RWPE2 (cell line): ENCODE measurements at regions not wholly inside any gene's neighbourhood (a gene's known extent, or its start where the extent isn't known, plus 50 kb on each side); places are given as distances from the start of the nearest gene placed in this dataset.
"Not testable (repeated sequence)": the region's sequence is repeated elsewhere in the genome, so short reads cannot be mapped to it uniquely, and the experiment has no call there.

Experiments used
- ATAC-seq: fragments of 200-7000 bp; cut with Tn5 transposase; 3 replicates; pipeline ENCODE4 v1.9.1; 2021; ENCODE audit warnings: low read depth
- DNase-seq: peaks from one replicate; pipeline ENCODE4 v3.0.0-alpha.2; 2020; ENCODE audit warnings: low spot score
- H3K27ac ChIP-seq: fragments of 450-650 bp; 2 replicates; pipeline ENCODE4 v1.5.1; 2017; ENCODE audit warnings: mild to moderate bottlenecking; ENCODE audit not compliant: poor library complexity, severe bottlenecking
- H3K27me3 ChIP-seq: fragments of 250-450 bp; sonication (Bioruptor Pico); 2 replicates; pipeline ENCODE4 v1.5.1; 2021; ENCODE audit warnings: mild to moderate bottlenecking, moderate library complexity; ENCODE audit not compliant: insufficient read depth, poor library complexity, severe bottlenecking
- H3K36me3 ChIP-seq: fragments of 250-450 bp; sonication (Bioruptor Pico); 2 replicates; pipeline ENCODE4 v1.5.1; 2020; ENCODE audit warnings: low read depth, mild to moderate bottlenecking, moderate library complexity
- H3K4me1 ChIP-seq: fragments of 250-450 bp; sonication (Bioruptor Pico); 2 replicates; pipeline ENCODE4 v1.5.1; 2021; ENCODE audit warnings: mild to moderate bottlenecking, moderate library complexity; ENCODE audit not compliant: insufficient read depth, poor library complexity, severe bottlenecking
- H3K4me3 ChIP-seq: fragments of 250-450 bp; sonication (Bioruptor Pico); 2 replicates; pipeline ENCODE4 v1.5.1; 2021; ENCODE audit warnings: mild to moderate bottlenecking, moderate library complexity; ENCODE audit not compliant: severe bottlenecking
- H3K9me3 ChIP-seq: fragments of 250-450 bp; sonication (Bioruptor Pico); 2 replicates; pipeline ENCODE4 v1.5.1; 2021; ENCODE audit warnings: mild to moderate bottlenecking, moderate library complexity; ENCODE audit not compliant: severe bottlenecking
- CTCF ChIP-seq: fragments of 450-650 bp; IDR thresholded peaks from one replicate; pipeline ENCODE4 v1.5.1; 2017; ENCODE audit warnings: mild to moderate bottlenecking, moderate library complexity; ENCODE audit not compliant: poor library complexity, severe bottlenecking

DNA sequence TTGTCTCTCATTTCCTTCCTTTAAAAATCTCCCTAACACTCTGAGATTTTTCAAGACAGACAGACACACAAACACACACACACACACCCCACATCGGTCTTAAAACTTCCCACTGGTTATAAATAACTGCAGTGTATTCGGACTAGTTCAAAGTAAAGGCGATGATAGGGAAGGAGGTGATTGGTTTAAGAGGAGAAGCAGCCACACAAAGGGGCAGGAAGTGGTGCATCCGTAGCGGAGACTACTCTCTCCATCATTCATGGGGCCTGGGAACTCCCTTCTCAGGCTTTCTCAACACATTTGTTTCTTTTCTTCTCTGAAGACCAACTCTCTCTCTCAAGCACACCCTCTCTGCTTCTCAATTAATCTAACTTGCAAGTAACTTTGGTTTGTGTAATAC, 149.1 kb upstream of the DPP10 start:
- no peak for DNase-seq
- peaks cover 12% of the 10 kb centered on the region for H3K27me3 ChIP-seq
- H3K4me3 ChIP-seq, result no peak overlapping the region
- no peak for TF ChIP-seq CTCF
- H3K27ac ChIP-seq, result no peak overlapping the region
- no peaks in the 10 kb centered on the region for H3K36me3 ChIP-seq
- no peaks in the 10 kb centered on the region for H3K9me3 ChIP-seq
- no peaks in the 10 kb centered on the region for H3K4me1 ChIP-seq
- ATAC-seq, result no peak

GRCh38 chr2:114294741-114295140, 147.7 kb upstream of the DPP10 start:
- DNase-seq (no peak), ATAC-seq (no peak)
- Histone ChIP-seq H3K4me1 (no peaks in the 10 kb centered on the region), H3K27ac (no peak overlapping the region), H3K9me3 (no peaks in the 10 kb centered on the region), H3K27me3 (peaks cover 12% of the 10 kb centered on the region), H3K4me3 (no peak overlapping the region), H3K36me3 (no peaks in the 10 kb centered on the region)
- no peak for TF ChIP-seq CTCF

- not testable (repeated sequence) for H3K36me3 ChIP-seq, ATAC-seq, H3K9me3 ChIP-seq, H3K27me3 ChIP-seq, DNase-seq, H3K4me1 ChIP-seq, H3K27ac ChIP-seq, H3K4me3 ChIP-seq
Measured at GRCh38 chr2:114300351-114300750, 142.1 kb upstream of the DPP10 start.

DNA sequence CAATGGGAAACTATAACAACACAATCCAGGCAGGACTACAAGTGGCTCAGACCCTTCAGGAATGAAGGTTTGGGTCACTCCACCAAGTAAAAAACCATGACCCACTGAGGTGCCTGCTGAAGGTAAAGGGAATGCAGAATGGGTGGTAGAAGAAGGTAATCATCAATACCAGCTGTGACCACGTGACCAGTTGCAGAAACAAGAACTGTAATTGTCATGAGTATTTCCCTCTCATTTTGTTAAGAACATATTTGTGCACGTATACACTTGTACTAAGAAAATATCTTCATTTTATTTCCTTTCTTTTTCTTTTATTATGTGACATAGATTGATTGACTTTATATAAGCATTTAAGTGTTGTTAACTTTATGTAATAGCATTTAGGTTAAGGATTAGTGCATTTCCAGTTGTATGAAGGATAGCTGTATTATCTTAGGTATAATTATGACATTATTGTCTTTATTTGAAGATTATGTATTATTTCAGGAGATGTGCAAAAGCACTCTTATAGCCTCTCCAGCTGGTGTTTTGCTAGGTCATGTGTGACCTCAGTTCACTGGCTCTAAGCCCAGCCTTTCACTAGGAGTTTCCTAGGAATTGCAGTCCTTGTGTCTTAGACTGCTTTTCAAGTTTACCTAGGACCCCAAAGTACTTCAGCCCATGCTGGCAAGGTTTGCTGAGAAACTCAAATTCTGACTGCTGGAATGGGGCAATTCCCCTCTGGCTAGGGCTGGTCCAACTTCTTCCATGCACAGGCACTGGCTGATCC, 125.7 kb upstream of the DPP10 start:
- TF ChIP-seq CTCF, result no peak

GRCh38 chr2:114330594-114330993, 111.8 kb upstream of the DPP10 start:
- Histone ChIP-seq H3K4me1 (no peaks in the 10 kb centered on the region), H3K4me3 (no peak overlapping the region), H3K27ac (no peak overlapping the region), H3K36me3 (no peaks in the 10 kb centered on the region), H3K9me3 (no peaks in the 10 kb centered on the region), H3K27me3 (peaks cover 5% of the 10 kb centered on the region)
- ATAC-seq (no peak), DNase-seq (no peak)
- TF ChIP-seq CTCF, result no peak

More for the DNA sequence above, 125.7 kb upstream of the DPP10 start:
- Histone ChIP-seq H3K4me1 (no peaks in the 10 kb centered on the region), H3K4me3 (no peak overlapping the region), H3K36me3 (no peaks in the 10 kb centered on the region), H3K9me3 (no peaks in the 10 kb centered on the region), H3K27ac (no peak overlapping the region), H3K27me3 (no peaks in the 10 kb centered on the region)
- DNase-seq, result no peak
- ATAC-seq, result no peak
